ENCODE measurements at regions not wholly inside any gene's neighbourhood (a gene's known extent, or its start where the extent isn't known, plus 50 kb on each side); places are given as distances from the start of the nearest gene placed in this dataset.

DNA sequence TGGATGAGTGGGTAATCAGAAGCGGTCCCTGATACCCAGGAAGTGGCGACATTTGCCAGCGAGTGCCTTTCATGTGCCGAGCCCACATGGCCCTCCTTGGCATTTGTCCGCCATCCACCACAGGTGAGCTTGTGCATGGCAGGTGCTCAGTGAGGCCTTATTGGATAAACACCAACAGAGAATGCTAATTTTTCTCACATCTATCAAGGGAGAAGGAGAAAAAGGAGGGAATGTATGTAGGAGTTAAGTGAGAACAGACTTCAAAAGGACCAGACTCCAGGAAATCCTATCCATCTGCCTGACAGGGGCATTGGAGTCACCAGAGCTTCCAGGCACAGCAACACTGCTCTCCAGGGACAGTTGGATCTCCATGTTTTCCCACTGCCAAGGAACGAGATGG lies 143.5 kb upstream of the ZMIZ1 start:
- Histone ChIP-seq H3K9me2 (ENCODE audit: low read depth, low read length) (no peaks in the 10 kb centered on the region), H4K20me1 (ENCODE audit: insufficient read depth, low read length) (no peaks in the 10 kb centered on the region), H3K4me3 (ENCODE audit: low read depth, low read length, poor library complexity, severe bottlenecking) (no peak overlapping the region), H3K79me2 (ENCODE audit: insufficient read depth, low read length) (no peaks in the 10 kb centered on the region), H3K9ac (ENCODE audit: low read length) (no peak overlapping the region), H3K27ac (ENCODE audit: low read depth, low read length, poor library complexity, severe bottlenecking) (no peak overlapping the region), H3K4me1 (ENCODE audit: insufficient read depth, low read length, severe bottlenecking) (no peaks in the 10 kb centered on the region), H3F3A (ENCODE audit: insufficient read depth, low read length) (no peaks in the 10 kb centered on the region), H3K4me2 (ENCODE audit: low read length) (no peak overlapping the region), H2AFZ (ENCODE audit: low read length) (no peak overlapping the region), H3K36me3 (ENCODE audit: insufficient read depth, low read length) (no peaks in the 10 kb centered on the region), H3K9me3 (ENCODE audit: low read length) (no peaks in the 10 kb centered on the region), H3K27me3 (ENCODE audit: insufficient read depth, low read length) (no peaks in the 10 kb centered on the region)
- TF ChIP-seq, protein P1, sequence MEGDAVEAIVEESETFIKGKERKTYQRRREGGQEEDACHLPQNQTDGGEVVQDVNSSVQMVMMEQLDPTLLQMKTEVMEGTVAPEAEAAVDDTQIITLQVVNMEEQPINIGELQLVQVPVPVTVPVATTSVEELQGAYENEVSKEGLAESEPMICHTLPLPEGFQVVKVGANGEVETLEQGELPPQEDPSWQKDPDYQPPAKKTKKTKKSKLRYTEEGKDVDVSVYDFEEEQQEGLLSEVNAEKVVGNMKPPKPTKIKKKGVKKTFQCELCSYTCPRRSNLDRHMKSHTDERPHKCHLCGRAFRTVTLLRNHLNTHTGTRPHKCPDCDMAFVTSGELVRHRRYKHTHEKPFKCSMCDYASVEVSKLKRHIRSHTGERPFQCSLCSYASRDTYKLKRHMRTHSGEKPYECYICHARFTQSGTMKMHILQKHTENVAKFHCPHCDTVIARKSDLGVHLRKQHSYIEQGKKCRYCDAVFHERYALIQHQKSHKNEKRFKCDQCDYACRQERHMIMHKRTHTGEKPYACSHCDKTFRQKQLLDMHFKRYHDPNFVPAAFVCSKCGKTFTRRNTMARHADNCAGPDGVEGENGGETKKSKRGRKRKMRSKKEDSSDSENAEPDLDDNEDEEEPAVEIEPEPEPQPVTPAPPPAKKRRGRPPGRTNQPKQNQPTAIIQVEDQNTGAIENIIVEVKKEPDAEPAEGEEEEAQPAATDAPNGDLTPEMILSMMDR (IDR thresholded peaks at IDR 0.05; ENCODE audit: low read length) = no peak
- TF ChIP-seq EZH2 (IDR thresholded peaks at IDR 0.05; ENCODE audit: borderline replicate concordance, low read length) = no peak

DNA sequence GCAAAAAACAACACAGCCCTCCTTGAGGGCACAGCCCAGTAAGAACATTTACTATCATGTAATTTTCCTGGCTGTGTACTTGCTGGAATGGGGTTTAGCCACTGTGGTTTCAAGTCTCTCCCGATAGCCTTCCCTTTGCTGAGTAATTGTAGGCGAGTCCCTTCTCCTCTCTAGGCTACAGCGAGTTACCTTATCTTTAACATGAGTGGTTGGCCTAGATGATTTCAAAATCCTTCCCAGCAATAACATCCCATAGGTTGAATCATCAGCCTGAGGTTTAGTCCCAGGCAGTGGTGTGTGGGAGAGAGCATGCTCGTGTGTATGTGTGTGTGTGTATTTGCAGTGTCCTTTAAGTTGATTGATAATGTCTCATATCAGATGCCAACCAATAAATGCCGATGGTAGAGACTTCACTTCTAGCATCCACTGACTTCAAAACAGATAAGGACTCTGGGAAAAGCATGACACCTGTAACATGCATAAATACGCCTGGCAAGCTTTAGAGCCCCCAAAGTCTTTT lies 142.9 kb upstream of the ZMIZ1 start:
- Histone ChIP-seq H3K9me3 (ENCODE audit: low read length) (no peaks in the 10 kb centered on the region), H3K4me2 (ENCODE audit: low read length) (no peak overlapping the region), H3K27ac (ENCODE audit: low read depth, low read length, poor library complexity, severe bottlenecking) (no peak overlapping the region), H4K20me1 (ENCODE audit: insufficient read depth, low read length) (no peaks in the 10 kb centered on the region), H3K9me2 (ENCODE audit: low read depth, low read length) (no peaks in the 10 kb centered on the region), H2AFZ (ENCODE audit: low read length) (no peak overlapping the region), H3K4me1 (ENCODE audit: insufficient read depth, low read length, severe bottlenecking) (no peaks in the 10 kb centered on the region), H3F3A (ENCODE audit: insufficient read depth, low read length) (no peaks in the 10 kb centered on the region), H3K4me3 (ENCODE audit: low read depth, low read length, poor library complexity, severe bottlenecking) (no peak overlapping the region), H3K27me3 (ENCODE audit: insufficient read depth, low read length) (no peaks in the 10 kb centered on the region), H3K36me3 (ENCODE audit: insufficient read depth, low read length) (no peaks in the 10 kb centered on the region), H3K79me2 (ENCODE audit: insufficient read depth, low read length) (no peaks in the 10 kb centered on the region), H3K9ac (ENCODE audit: low read length) (no peak overlapping the region)
- TF ChIP-seq, protein P1 (IDR thresholded peaks at IDR 0.05; ENCODE audit: low read length) = no peak
- no peak for TF ChIP-seq EZH2 (IDR thresholded peaks at IDR 0.05; ENCODE audit: borderline replicate concordance, low read length)

DNA sequence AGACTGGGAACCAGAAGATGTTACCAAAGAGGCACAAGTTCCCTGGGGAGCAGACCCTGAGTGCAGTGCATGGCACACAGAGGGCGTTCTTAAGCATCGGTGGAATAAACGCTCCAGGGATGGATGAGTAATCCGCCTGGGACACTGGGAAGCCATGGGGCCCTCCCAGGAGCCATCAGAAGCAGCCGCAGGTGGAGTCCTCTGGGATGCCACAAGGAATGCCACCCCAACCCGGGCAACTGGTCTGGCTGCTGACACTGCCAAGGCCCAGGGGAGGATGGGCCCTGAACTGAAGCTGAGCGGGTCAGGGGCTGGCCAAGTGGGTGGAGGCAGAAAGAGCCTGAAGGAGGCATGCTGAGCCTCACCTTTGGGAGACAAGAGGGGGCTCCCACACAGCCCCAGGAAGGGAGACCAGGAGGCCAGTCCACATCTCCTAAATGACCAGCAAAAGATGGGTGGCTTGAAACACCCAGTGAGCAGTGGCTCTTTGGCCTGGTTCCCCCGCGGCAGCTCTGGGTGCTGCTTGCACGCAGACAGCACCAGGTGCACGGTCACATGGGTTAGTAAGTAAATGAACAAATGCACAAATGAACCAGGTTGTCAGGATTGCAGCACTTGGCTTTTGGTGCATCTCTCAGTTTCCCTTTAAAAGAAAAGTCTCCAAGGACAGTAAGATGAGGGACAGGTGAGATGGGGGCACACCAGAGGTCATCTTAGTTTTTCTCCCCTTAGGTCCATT lies 141.3 kb upstream of the ZMIZ1 start:
- no peaks in the 10 kb centered on the region for H3K79me2 ChIP-seq (ENCODE audit: insufficient read depth, low read length)
- no peaks in the 10 kb centered on the region for H3K9me3 ChIP-seq (ENCODE audit: low read length)
- TF ChIP-seq EZH2 (IDR thresholded peaks at IDR 0.05; ENCODE audit: borderline replicate concordance, low read length) = no peak
- TF ChIP-seq, protein P1 (IDR thresholded peaks at IDR 0.05; ENCODE audit: low read length) = no peak
- H2AFZ ChIP-seq (ENCODE audit: low read length) = no peak overlapping the region
- no peaks in the 10 kb centered on the region for H3K36me3 ChIP-seq (ENCODE audit: insufficient read depth, low read length)
- H4K20me1 ChIP-seq (ENCODE audit: insufficient read depth, low read length) = no peaks in the 10 kb centered on the region
- H3K9me2 ChIP-seq (ENCODE audit: low read depth, low read length) = no peaks in the 10 kb centered on the region
- H3K27me3 ChIP-seq (ENCODE audit: insufficient read depth, low read length) = no peaks in the 10 kb centered on the region
- no peak overlapping the region for H3K4me3 ChIP-seq (ENCODE audit: low read depth, low read length, poor library complexity, severe bottlenecking)
- H3K27ac ChIP-seq (ENCODE audit: low read depth, low read length, poor library complexity, severe bottlenecking) = no peak overlapping the region
- H3K9ac ChIP-seq (ENCODE audit: low read length) = no peak overlapping the region
- H3K4me1 ChIP-seq (ENCODE audit: insufficient read depth, low read length, severe bottlenecking) = no peaks in the 10 kb centered on the region
- H3F3A ChIP-seq (ENCODE audit: insufficient read depth, low read length) = no peaks in the 10 kb centered on the region
- H3K4me2 ChIP-seq (ENCODE audit: low read length) = no peak overlapping the region
